Thyroid gland (tissue), 4 donors: ENCODE measurements at regions not wholly inside any gene's neighbourhood (a gene's known extent, or its start where the extent isn't known, plus 50 kb on each side); places are given as distances from the start of the nearest gene placed in this dataset.

Source experiments
- CTCF ChIP-seq, 6 experiments: fragments of 200-600 bp in 3 of 6; fragments of 450-650 bp in 3 of 6; sonication (generic) in 3 of 6; IDR thresholded peaks; one replicate each; pipeline ENCODE4 v1.5.1; 2016 to 2019; ENCODE audit warnings: antibody characterized with exemption in 6 of 6, mild to moderate bottlenecking in 2 of 6, inconsistent platforms in 1 of 6, moderate library complexity in 1 of 6
- POLR2A ChIP-seq, 2 donors: fragments of 450-650 bp; IDR thresholded peaks; one replicate each; pipeline ENCODE4 v1.6.1; 2017; ENCODE audit warnings: antibody characterized with exemption in 2 of 2, mild to moderate bottlenecking in 2 of 2, moderate library complexity in 1 of 2

- TF ChIP-seq CTCF (IDR thresholded peaks at IDR 0.05): no peak
- TF ChIP-seq POLR2A (IDR thresholded peaks at IDR 0.05): no peak
These were observed 113.2 kb upstream of the FAM9B start for GRCh38 chrX:9147086-9147485.
